Fibroblast of the aortic adventitia (primary cell): ENCODE measurements at regions not wholly inside any gene's neighbourhood (a gene's known extent, or its start where the extent isn't known, plus 50 kb on each side); places are given as distances from the start of the nearest gene placed in this dataset.

Experiments
- DNase-seq: peaks from one replicate; pipeline ENCODE4 v3.0.0-alpha.2; 2010; ENCODE audit warnings: low read depth
- H3K4me3 ChIP-seq: 2 replicates; pipeline ENCODE4 v1.5.1; 2011; ENCODE audit warnings: low read depth, mild to moderate bottlenecking, control low read depth, low read length, moderate library complexity
- CTCF ChIP-seq: IDR thresholded peaks from 2 replicates; pipeline ENCODE4 v1.5.1; 2011; ENCODE audit warnings: mild to moderate bottlenecking, low read length, control low read depth, inconsistent platforms; ENCODE audit not compliant: insufficient read depth

GRCh38 chr18:2256577-2256976, 314.7 kb downstream of the METTL4 start:
- TF ChIP-seq CTCF: no peak
- DNase-seq: no peak
- no peak overlapping the region for H3K4me3 ChIP-seq

GRCh38 chr18:2258954-2259353, 312.4 kb downstream of the METTL4 start:
- H3K4me3 ChIP-seq: no peak overlapping the region
- TF ChIP-seq CTCF: no peak
- no peak for DNase-seq

GRCh38 chr18:2263303-2263890, 307.9 kb downstream of the METTL4 start:
- no peak for TF ChIP-seq CTCF
- no peak for DNase-seq
- no peak overlapping the region for H3K4me3 ChIP-seq

- H3K4me3 ChIP-seq: no peak overlapping the region
- no peak for DNase-seq
- TF ChIP-seq CTCF: no peak
Observed at GRCh38 chr18:2274613-2275012, 296.7 kb downstream of the METTL4 start.

- no peak for DNase-seq
- H3K4me3 ChIP-seq: no peak overlapping the region
- TF ChIP-seq CTCF: no peak
Observed at GRCh38 chr18:2281086-2281485, 290.2 kb downstream of the METTL4 start.

GRCh38 chr18:2281523-2282199, 289.6 kb downstream of the METTL4 start:
- H3K4me3 ChIP-seq: no peak overlapping the region
- no peak for TF ChIP-seq CTCF
- no peak for DNase-seq
